GM12878 (cell line): ENCODE measurements at regions not wholly inside any gene's neighbourhood (a gene's known extent, or its start where the extent isn't known, plus 50 kb on each side); places are given as distances from the start of the nearest gene placed in this dataset.

Experiments used
- CHD2 ChIP-seq: IDR thresholded peaks from 2 replicates; pipeline ENCODE4 v1.6.1; 2011; ENCODE audit warnings: low read depth, low read length, improper control_type of control experiment, borderline replicate concordance
- EGR1 ChIP-seq, 2 experiments: IDR thresholded peaks; 1 replicate in 1 of 2; 2 replicates in 1 of 2; pipeline ENCODE4 v1.6.1; 2011 to 2012; ENCODE audit warnings: low read depth in 2 of 2, low read length in 2 of 2, borderline replicate concordance in 1 of 2, mild to moderate bottlenecking in 1 of 2, moderate library complexity in 1 of 2
- EZH2 ChIP-seq: IDR thresholded peaks from 2 replicates; pipeline ENCODE4 v1.6.1; 2012; ENCODE audit warnings: low read depth, mild to moderate bottlenecking, control low read depth, inconsistent platforms, low read length, borderline replicate concordance; ENCODE audit not compliant: control insufficient read depth
- GABPA ChIP-seq: IDR thresholded peaks from 2 replicates; pipeline ENCODE4 v1.6.1; 2014; ENCODE audit warnings: antibody characterized with exemption, low read depth, mild to moderate bottlenecking, inconsistent platforms
- HDAC6 ChIP-seq: fragments of 200-600 bp; sonication (generic); IDR thresholded peaks from one replicate; pipeline ENCODE4 v1.8.0; 2017; ENCODE audit warnings: antibody characterized with exemption; ENCODE audit not compliant: unreplicated experiment
- IKZF1 ChIP-seq: fragments of 450-650 bp; conservative IDR thresholded peaks from 2 replicates; pipeline ENCODE4 v1.6.1; 2017; ENCODE audit warnings: antibody characterized with exemption, mild to moderate bottlenecking
- NFYA ChIP-seq: IDR thresholded peaks from 2 replicates; pipeline ENCODE4 v1.6.1; 2011; ENCODE audit warnings: low read depth, mild to moderate bottlenecking, low read length, improper control_type of control experiment, borderline replicate concordance
- NR2C1 ChIP-seq: fragments of 450-650 bp; IDR thresholded peaks from 2 replicates; pipeline ENCODE4 v1.6.1; 2017; ENCODE audit warnings: antibody characterized with exemption, mild to moderate bottlenecking, moderate library complexity
- POLR2AphosphoS5 ChIP-seq: IDR thresholded peaks from 2 replicates; pipeline ENCODE4 v1.6.1; 2011; ENCODE audit warnings: mild to moderate bottlenecking, low read length, inconsistent platforms
- SUZ12 ChIP-seq: fragments of 200-600 bp; sonication (generic); IDR thresholded peaks from one replicate; pipeline ENCODE4 v1.6.1; 2018; ENCODE audit warnings: antibody characterized with exemption, mild to moderate bottlenecking; ENCODE audit not compliant: unreplicated experiment
- USF2 ChIP-seq: IDR thresholded peaks from 2 replicates; pipeline ENCODE4 v1.6.1; 2011; ENCODE audit warnings: low read depth, low read length, improper control_type of control experiment, borderline replicate concordance

GRCh38 chr12:87227162-87227561 lies 802.0 kb downstream of the C12orf50 start:
- TF ChIP-seq CHD2 = no peak
- TF ChIP-seq POLR2AphosphoS5 = no peak
- no peak for TF ChIP-seq EZH2
- TF ChIP-seq USF2 = no peak
- TF ChIP-seq SUZ12 = no peak
- no peak for TF ChIP-seq GABPA
- no peak for TF ChIP-seq EGR1 (IDR thresholded peaks at IDR 0.05; ENCODE audit: borderline replicate concordance in 1 of 2, low read depth in 2 of 2, low read length in 2 of 2)
- TF ChIP-seq NR2C1 = no peak
- TF ChIP-seq NFYA = no peak
- TF ChIP-seq IKZF1 = no peak
- no peak for TF ChIP-seq HDAC6
